ENCODE measurements at regions not wholly inside any gene's neighbourhood (a gene's known extent, or its start where the extent isn't known, plus 50 kb on each side); places are given as distances from the start of the nearest gene placed in this dataset.

DNA sequence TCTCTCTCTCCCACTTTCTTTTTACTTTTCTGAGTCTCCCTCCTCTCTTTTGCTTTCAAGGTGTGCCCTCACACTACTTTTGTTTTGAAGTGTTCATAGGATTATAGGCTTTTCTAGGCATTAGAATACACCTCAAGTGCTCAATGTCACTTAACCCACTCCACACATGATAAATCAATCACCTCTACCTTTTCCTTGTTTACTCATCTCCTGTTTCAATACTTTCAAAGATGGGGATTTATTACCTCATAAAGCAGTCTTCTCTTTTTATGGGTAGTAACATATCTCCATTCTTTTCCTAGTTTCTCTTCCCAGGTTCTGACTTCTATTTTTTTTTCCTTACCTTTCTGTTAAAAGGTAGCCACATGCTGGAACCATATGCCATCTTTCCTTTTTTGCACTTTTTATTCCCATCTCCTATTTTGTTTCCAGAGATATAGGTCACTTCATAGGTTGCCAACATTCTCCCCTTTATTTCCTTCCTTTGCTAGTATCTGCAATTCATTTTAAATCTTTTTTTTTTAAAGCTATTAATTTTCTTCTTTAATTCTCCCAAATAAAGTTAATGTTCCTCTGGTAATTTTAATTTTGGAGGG, 137.6 kb upstream of the SLC10A2 start:
- TF ChIP-seq CTCF (conservative IDR thresholded peaks at IDR 0.05; ENCODE audit: low read depth in 2 of 2) (no peak), REST (IDR thresholded peaks at IDR 0.05; ENCODE audit: unreplicated experiment) (no peak), EZH2phosphoT487 (IDR thresholded peaks at IDR 0.05; ENCODE audit: unreplicated experiment) (no peak), EZH2 (IDR thresholded peaks at IDR 0.05; ENCODE audit: low read depth, unreplicated experiment) (no peak), POLR2AphosphoS5 (IDR thresholded peaks at IDR 0.05; ENCODE audit: low read depth) (no peak), ZNF114 (CRISPR knock-in tag; IDR thresholded peaks at IDR 0.05) (no peak), ETS1 (IDR thresholded peaks at IDR 0.05) (no peak)

All from GM23338 (cell line).